ENCODE measurements at regions not wholly inside any gene's neighbourhood (a gene's known extent, or its start where the extent isn't known, plus 50 kb on each side); places are given as distances from the start of the nearest gene placed in this dataset.

DNA sequence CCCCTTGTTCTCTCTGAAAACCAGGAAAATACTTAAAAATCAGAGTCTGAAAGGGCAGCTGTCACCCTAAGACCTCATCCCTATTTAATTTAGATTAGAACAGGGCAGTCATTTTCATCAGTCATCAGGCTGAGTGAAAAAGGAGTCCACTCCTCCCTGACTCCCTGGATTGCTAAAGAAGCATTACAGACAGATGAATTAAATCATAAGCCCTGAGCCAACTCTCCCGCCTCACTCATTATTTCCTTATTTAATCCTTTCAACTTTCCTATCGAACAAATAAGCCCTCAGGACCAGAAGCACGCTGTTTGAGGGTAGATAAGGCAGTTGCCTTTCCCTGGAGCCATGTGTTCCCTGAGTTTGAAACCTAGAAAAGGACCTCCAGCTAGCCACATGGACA lies 201.9 kb upstream of the ANKRD55 start:
- no peak for DNase-seq (ENCODE audit: low read depth in 2 of 3, low spot score in 1 of 3)

GRCh38 chr5:56433039-56433617 lies 200.0 kb upstream of the ANKRD55 start:
- no peak for DNase-seq (ENCODE audit: low read depth in 2 of 3, low spot score in 1 of 3)

GRCh38 chr5:56432321-56432720 lies 199.2 kb upstream of the ANKRD55 start:
- no peak for DNase-seq (ENCODE audit: low read depth in 2 of 3, low spot score in 1 of 3)

DNA sequence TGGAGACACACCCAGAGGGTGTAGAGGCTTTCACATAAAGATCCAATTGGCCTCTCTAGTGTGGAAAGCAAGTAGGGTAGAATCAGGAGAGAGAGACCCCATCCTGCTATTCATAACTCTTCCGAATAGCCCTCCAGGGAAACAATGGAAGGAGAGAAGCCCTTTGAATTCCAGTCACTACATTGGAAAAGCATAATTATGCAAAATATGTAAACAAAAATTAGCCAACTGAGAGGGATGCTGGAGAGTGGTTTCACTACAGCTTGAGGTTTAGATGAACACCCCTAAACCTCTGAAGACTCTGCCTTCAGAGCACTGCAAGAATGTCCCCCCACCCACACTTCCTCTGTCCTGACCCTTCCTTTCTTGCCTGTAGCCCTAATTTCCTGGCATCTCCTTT lies 197.3 kb upstream of the ANKRD55 start:
- no peak for DNase-seq (ENCODE audit: low read depth in 2 of 3, low spot score in 1 of 3)

- no peak for DNase-seq (ENCODE audit: low read depth in 2 of 3, low spot score in 1 of 3)
Observed at GRCh38 chr5:56429110-56429561, 196.0 kb upstream of the ANKRD55 start.

GRCh38 chr5:56426693-56427092 lies 193.6 kb upstream of the ANKRD55 start:
- DNase-seq (ENCODE audit: low read depth in 2 of 3, low spot score in 1 of 3) = no peak

GRCh38 chr5:56422076-56422762 lies 189.1 kb upstream of the ANKRD55 start:
- DNase-seq (ENCODE audit: low read depth in 2 of 3, low spot score in 1 of 3) = no peak

GRCh38 chr5:56421246-56422075 lies 188.3 kb upstream of the ANKRD55 start:
- DNase-seq (ENCODE audit: low read depth in 2 of 3, low spot score in 1 of 3) = no peak

GRCh38 chr5:56420323-56420722 lies 187.2 kb upstream of the ANKRD55 start:
- DNase-seq (ENCODE audit: low read depth in 2 of 3, low spot score in 1 of 3) = no peak

- DNase-seq (ENCODE audit: low read depth in 2 of 3, low spot score in 1 of 3) = no peak
Observed at GRCh38 chr5:56419667-56420066, 186.5 kb upstream of the ANKRD55 start.

DNA sequence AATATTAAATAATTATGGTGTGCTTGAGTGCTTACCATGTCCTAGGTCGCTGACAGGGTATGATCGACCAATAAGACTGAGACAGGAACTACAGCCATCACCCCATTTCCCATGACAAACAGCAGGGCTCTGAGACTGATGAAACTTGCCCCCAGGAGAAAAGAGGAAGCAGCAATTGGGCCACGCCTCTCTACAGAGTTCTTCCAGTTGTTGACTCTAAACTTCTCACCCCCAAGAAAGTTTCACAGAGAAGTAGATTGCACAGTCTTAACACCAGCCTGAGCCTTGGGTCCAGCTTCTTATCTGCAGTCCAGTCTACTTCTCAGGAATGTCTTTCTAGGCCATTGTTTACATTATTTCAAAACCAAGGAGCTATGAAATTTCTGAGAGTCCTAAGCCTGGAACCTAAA lies 182.2 kb upstream of the ANKRD55 start:
- no peak for DNase-seq (ENCODE audit: low read depth in 2 of 3, low spot score in 1 of 3)

GRCh38 chr5:56414066-56414465 lies 180.9 kb upstream of the ANKRD55 start:
- DNase-seq (ENCODE audit: low read depth in 2 of 3, low spot score in 1 of 3) = no peak

- no peak for DNase-seq (ENCODE audit: low read depth in 2 of 3, low spot score in 1 of 3)
Observed at GRCh38 chr5:56413546-56413945, 180.4 kb upstream of the ANKRD55 start.

- DNase-seq (ENCODE audit: low read depth in 2 of 3, low spot score in 1 of 3) = no peak
Observed at GRCh38 chr5:56412601-56413379, 179.7 kb upstream of the ANKRD55 start.

DNA sequence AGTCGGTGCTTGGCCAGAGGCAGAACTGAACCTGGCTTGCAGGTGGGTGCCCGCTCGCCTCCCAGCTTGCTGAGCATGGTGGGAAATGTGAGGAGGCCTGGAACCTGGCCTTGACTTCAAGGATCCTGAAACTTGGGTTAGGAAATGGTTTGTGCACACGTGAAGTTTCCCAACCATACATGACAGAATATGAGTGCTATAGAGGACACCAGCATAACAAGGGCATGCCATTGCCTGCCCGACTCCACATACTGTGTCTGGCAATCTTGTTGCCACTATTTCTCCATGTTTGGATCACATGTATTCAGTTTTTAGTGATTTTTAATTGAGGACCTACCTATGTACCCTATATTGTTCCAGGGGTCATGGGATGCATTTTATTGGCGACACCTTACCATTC lies 177.6 kb upstream of the ANKRD55 start:
- DNase-seq (ENCODE audit: low read depth in 2 of 3, low spot score in 1 of 3) = no peak

GRCh38 chr5:56409331-56410190 lies 176.4 kb upstream of the ANKRD55 start:
- no peak for DNase-seq (ENCODE audit: low read depth in 2 of 3, low spot score in 1 of 3)

DNA sequence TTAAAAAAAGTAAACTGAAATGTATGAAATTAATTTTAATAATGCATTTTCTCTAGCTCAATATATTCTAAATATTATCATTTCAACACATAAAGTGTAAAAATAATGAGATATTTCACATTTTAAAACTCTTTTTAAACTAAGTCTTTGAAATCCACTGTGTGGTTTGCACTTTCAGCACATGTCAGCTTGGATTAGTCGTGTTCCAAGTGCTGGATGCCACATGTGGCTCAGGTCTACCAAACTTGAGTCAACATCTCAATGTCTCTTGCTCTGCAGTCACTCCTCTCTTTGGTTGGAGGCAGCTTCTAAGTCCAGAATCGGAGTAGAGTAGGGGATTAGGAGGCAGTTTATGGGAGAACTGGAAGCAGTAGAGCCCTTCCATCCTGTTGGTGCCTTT lies 173.7 kb upstream of the ANKRD55 start:
- DNase-seq (ENCODE audit: low read depth in 2 of 3, low spot score in 1 of 3) = no peak

DNA sequence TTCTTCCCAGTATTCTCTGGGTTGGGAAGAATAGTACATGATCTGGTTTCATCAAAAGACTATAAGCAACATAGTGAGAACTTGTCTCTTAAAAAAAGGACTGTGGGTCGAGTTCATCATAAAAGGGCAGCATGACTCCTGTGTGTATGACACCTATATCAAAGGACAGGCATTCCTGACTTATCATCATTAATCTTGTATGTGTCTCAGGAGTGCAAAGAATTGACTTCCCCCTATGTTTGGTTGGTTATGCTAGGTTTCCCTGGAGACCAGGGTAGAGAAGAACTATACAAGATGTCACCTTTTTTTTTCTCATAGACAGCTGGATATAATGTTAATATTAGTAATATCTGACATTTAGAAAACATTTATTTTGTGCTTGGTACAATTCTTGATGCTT lies 173.1 kb upstream of the ANKRD55 start:
- DNase-seq (ENCODE audit: low read depth in 2 of 3, low spot score in 1 of 3) = no peak

DNA sequence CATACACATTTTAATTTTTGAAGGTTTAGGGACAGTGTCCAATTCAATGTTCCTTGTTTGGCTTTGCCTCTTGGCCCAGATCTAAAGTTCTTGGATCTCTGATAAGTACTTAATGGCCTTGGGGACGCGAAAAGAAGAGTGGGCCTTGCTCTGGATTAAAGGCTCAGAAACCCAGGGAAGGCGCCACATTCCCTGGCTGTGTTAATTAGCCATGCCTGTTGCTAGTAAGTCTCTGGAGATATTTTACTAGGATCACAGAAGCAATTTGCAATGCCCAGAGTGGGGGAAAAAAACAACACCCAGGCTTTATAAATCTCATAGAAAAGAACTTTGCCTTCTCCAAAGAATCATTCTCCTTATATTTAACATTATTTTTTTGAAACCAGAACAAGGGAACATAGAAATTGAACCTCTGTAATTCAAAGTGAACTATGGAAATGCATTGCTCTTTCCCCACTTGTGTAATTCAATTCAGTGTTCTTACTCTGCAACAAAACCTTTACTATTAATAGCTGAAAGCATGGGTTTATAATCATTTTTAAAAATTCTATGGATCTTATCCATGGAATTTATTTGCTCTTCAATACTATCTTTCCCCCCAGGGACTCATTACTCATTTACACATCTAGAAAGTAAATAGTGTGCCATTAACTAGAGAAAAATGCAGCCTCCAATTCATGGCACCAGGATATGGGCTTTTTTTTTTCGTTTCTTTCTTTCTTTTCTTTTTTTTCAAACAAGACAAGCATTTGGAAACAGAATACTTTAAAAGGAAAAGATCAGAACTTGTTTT lies 172.2 kb upstream of the ANKRD55 start:
- no peak for DNase-seq (ENCODE audit: low read depth in 2 of 3, low spot score in 1 of 3)

Data from stimulated activated CD4-positive, alpha-beta T cell treated with anti-CD3 and anti-CD28 coated beads, Interleukin-12 subunit alpha, Interleukin-12 subunit beta, amount 100 ng/mL, for 48 hours (primary cell).